SH-SY5Y (cell line): ENCODE measurements at regions not wholly inside any gene's neighbourhood (a gene's known extent, or its start where the extent isn't known, plus 50 kb on each side); places are given as distances from the start of the nearest gene placed in this dataset.

Experiments used
- GATA2 ChIP-seq: IDR thresholded peaks from 2 replicates; pipeline ENCODE4 v1.6.1; 2011; ENCODE audit warnings: mild to moderate bottlenecking, low read depth, low read length
- GATA3 ChIP-seq: IDR thresholded peaks from 2 replicates; pipeline ENCODE4 v1.6.1; 2011; ENCODE audit warnings: low read depth, mild to moderate bottlenecking, low read length, moderate library complexity

GRCh38 chr7:98463837-98464557, 63.1 kb upstream of the BAIAP2L1 start:
- TF ChIP-seq GATA3, result no peak

- TF ChIP-seq GATA3 (no peak), GATA2 (no peak)
Measured at GRCh38 chr7:98462911-98463633, 62.2 kb upstream of the BAIAP2L1 start.

DNA sequence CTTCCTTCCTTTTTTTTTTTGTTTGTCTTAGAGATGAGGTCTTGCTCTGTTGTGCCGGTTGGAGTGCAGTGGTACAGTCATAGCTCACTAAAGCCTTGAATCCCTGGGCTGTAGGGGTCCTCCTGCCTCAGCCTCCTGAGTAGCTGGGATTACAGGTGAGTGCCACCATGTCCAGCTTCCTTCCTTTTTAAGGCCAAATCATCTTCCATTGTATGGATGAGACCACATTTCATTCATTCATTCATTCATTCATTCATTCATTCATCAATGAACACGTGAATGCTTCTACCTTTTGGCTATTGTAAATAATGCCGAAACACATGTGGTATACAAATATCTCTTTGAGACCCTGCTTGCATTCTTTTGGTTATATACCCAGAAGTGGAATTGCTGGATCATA, 60.0 kb upstream of the BAIAP2L1 start:
- TF ChIP-seq GATA3, result no peak
- no peak for TF ChIP-seq GATA2

DNA sequence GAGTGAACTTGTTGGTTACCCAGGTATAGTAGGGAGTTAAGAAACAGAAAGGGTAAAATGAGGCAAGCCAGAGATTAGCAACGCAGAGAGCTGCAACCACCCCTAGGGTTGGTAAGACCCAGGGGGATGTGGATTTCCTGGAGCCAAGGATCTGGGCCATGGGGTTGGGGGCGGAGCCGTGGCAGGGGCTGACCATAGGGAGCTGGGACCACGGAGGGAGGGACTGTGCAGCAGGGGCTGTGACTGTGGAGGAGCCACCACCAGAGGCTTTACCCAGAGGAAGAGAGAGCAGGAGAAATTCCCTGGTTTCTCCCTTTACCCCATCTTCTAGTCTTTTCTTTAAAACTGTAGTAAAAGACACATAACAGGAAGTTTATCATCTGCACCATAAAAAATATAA, 58.6 kb upstream of the BAIAP2L1 start:
- TF ChIP-seq GATA3 (no peak), GATA2 (no peak)

GRCh38 chr7:98458090-98458875, 57.4 kb upstream of the BAIAP2L1 start:
- TF ChIP-seq GATA2, result no peak
- no peak for TF ChIP-seq GATA3

- TF ChIP-seq GATA3 (no peak), GATA2 (no peak)
Measured at GRCh38 chr7:98456866-98457265, 56.0 kb upstream of the BAIAP2L1 start.

DNA sequence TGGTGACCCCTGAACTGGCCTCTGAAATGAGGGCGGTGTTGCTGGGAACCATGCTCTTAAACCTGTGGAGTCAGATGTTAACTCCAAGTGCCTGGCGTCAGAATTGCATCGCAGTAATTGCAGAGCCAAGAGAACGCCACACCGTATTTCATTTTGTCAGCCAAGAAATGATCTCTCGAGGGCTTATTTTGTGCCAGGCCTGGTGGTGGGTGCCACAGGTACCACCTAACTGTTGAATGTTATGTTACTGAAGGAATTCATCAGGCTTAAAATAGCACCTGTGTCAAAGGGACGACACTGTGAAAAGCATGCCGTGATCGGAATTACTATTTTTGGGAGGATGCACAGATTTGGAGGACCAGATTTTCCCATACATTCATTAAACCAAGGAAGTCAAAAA, 51.9 kb upstream of the BAIAP2L1 start:
- TF ChIP-seq GATA3, result no peak
- TF ChIP-seq GATA2, result no peak
